ENCODE measurements at regions not wholly inside any gene's neighbourhood (a gene's known extent, or its start where the extent isn't known, plus 50 kb on each side); places are given as distances from the start of the nearest gene placed in this dataset.
"Not testable (repeated sequence)": the region's sequence is repeated elsewhere in the genome, so short reads cannot be mapped to it uniquely, and the experiment has no call there.

DNA sequence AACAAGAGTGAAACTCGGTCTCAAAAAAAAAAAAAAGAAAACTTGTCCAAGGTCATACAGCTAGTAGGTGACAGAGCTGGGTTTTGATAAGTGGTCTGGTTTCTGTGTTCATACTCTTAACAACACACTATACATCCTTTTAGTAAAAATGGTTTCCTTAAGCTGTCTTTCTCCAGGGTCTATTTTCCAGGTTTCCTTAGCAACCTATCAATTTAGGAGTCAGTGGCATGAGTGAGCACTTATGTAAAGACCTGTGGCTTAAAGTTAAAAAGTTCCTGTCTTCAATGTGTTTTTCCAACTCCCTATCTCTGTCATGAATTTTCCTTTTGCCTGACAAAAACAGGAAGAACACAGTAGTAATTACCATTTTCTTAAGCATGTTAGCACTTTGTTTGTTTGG, 480.5 kb downstream of the TMEM135 start:
- intact Hi-C loops (cut with DNase I) = no loop called here
- no peak for DNase-seq (ENCODE audit: low spot score)

DNA sequence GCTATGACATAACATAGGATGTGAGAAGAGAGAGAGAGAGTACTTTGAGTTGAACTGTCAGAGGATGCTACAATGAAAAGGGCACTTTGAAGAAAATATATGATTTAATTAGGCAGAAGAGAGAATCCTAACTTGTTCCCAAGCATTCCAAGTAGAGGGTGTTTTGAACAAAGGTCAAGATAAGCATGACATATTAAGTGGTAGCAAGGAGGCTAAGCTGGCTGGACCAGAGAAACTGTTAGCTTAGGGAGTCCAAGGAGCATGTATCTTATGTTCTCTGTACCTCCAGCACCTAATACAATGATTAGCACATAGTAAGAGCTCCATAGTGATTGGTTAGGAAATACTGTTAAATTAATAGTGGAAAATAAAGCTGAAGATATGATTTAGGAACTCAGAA, 479.6 kb downstream of the TMEM135 start:
- DNase-seq (ENCODE audit: low spot score) = no peak
- intact Hi-C loops (cut with DNase I) = no loop called here

DNA sequence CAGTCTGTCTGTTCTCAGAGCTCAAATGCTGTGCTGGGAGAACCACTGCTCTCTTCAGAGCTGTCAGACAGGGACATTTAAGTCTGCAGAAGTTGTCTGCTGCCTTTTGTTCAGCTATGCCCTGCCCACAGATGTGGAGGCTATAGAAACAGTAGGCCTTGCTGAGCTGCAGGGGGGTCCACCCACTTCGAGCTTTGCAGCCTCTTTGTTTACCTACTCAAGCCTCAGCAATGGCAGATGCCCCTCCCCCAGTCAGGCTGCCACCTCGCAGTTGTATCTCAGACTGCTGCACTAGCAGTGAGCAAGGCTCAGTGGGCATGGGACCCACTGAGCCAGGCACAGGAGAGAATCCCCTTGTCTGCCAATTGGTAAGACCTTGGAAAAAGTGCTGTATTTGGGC, 470.0 kb downstream of the TMEM135 start:
- DNase-seq (ENCODE audit: low spot score); intact Hi-C loops (cut with DNase I): not testable (repeated sequence)

- intact Hi-C loops (cut with DNase I); DNase-seq (ENCODE audit: low spot score): not testable (repeated sequence)
Observed at GRCh38 chr11:87506946-87507345, 469.2 kb downstream of the TMEM135 start.

- intact Hi-C loops (cut with DNase I) = no loop called here
- no peak for DNase-seq (ENCODE audit: low spot score)
Observed at GRCh38 chr11:87501388-87501787, 463.7 kb downstream of the TMEM135 start.

GRCh38 chr11:87494936-87495335, 457.2 kb downstream of the TMEM135 start:
- DNase-seq (ENCODE audit: low spot score); intact Hi-C loops (cut with DNase I): not testable (repeated sequence)

DNA sequence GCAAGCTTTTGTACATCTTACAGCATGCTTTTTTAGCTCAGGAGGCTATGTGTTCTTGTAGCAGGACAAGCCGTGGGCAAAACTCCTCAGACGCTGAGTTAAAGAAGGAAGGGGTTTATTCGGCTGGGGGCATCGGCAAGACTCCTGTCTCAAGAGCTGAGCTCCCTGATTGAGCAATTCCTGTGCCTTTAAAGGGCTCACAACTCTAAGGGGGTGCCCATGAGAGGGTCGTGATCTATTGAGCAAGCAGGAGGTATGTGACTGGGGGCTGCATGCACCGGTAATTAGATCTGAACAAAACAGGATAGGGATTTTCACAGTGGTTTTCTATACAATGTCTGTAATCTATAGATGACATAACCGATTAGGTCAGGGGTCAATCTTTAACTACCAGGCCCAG, 456.3 kb downstream of the TMEM135 start:
- DNase-seq (ENCODE audit: low spot score); intact Hi-C loops (cut with DNase I): not testable (repeated sequence)

- intact Hi-C loops (cut with DNase I) = no loop called here
Observed at GRCh38 chr11:87493516-87493915, 455.8 kb downstream of the TMEM135 start.

DNA sequence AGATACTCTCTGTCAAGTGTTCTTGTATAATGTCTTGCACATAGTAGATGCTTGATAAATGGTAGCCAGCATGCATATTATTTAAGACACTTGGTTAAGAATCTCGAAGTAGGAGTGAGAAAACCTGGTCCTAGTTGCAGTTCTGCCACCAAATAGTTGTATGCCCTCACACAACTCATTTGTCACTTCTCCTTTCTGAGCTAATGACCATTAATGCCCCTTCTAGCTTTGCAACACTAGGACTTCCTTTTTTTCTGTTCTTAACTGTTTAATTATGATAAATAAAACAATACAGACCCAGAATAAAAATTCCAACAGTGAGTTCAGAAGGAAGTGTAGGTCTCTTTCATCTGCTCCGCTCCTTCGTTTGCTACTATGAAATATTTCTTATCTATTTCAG, 453.6 kb downstream of the TMEM135 start:
- intact Hi-C loops (cut with DNase I) = no loop called here
- DNase-seq (ENCODE audit: low spot score) = no peak

More at GRCh38 chr11:87493516-87493915, 455.8 kb downstream of the TMEM135 start:
- DNase-seq (ENCODE audit: low spot score) = no peak

- intact Hi-C loops (cut with DNase I) = no loop called here
- no peak for DNase-seq (ENCODE audit: low spot score)
Observed at GRCh38 chr11:87490671-87491070, 452.9 kb downstream of the TMEM135 start.

GRCh38 chr11:87484566-87484965, 446.8 kb downstream of the TMEM135 start:
- no peak for DNase-seq (ENCODE audit: low spot score)
- intact Hi-C loops (cut with DNase I) = no loop called here

DNA sequence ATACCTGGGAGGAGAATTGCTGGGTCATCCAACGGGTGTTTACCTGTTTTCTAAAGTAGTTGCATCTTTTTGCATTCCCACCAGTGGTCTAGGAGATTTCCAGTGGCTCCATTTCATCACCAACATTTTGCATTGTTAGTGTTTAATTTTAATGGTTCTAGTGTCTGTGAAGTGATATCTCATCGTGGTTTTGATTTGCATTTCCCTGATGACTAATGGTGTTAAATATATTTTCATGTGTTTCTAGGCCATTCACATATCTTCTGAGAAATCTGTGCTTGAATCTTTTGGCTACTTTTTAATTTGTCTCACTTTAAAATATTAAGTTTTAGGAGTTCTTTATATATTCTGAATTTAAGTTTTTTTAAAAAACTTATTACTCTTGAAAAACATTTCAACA, 439.6 kb downstream of the TMEM135 start:
- intact Hi-C loops (cut with DNase I) = no loop called here
- no peak for DNase-seq (ENCODE audit: low spot score)

DNA sequence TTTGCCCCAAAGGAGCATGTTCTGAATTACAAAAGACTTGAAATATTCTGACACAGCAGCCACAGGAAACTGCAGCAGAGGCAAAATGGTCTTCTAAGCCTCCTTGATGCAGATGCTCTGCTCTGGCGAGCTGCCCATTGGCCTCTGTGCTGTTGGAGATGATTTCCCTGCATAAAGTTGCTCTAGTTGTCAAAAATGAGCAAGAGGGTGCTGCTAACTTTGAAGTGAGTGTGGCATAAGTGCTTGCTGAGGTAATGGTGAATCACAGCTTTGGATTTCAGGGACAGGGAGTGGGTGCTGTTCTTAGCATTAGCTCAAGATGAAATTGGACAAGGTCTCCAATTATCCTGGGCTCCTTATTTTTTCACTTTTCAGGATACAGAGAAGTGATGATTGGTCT, 435.4 kb downstream of the TMEM135 start:
- intact Hi-C loops (cut with DNase I) = no loop called here
- DNase-seq (ENCODE audit: low spot score) = no peak

GRCh38 chr11:87466223-87466622, 428.5 kb downstream of the TMEM135 start:
- DNase-seq (ENCODE audit: low spot score) = no peak

GRCh38 chr11:87465716-87466115, 428.0 kb downstream of the TMEM135 start:
- intact Hi-C loops (cut with DNase I) = no loop called here
- no peak for DNase-seq (ENCODE audit: low spot score)

More at GRCh38 chr11:87466223-87466622, 428.5 kb downstream of the TMEM135 start:
- intact Hi-C loops (cut with DNase I) = no loop called here

DNA sequence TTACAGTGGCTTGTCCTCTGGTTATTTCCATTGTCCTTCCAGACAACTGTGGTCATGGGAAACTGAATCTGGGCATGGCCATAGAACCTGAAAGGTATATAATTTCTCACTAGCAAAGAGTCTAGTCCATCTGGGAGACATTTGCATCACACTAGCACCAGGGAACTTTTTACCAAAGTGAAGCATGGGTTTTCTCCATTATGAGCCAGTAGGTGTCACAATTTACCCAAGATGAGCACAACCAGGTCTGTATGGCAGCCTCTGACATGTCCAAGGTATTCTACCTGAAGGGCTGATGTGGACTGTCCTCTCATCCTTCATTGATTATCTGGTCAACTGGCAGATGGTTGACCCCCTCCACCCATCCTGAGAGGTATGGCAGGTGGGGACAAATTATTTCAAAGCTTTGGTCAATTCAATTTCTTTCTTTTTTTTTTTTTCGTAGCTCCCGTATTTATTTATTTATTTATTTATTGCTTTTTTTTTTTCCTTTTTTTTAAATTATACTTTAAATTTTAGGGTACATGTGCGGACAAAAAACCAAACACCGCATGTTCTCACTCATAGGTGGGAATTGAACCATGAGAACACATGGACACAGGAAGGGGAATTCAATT, 425.9 kb downstream of the TMEM135 start:
- intact Hi-C loops (cut with DNase I) = loop anchor here in 1 of 2 donors (5.0 kb wide), 1 partner anchor 1976 kb away; no protein-coding TSS in a partner anchor
- DNase-seq (ENCODE audit: low spot score) = no peak

GRCh38 chr11:87462171-87462570, 424.4 kb downstream of the TMEM135 start:
- DNase-seq (ENCODE audit: low spot score) = no peak
- intact Hi-C loops (cut with DNase I) = loop anchor here in 1 of 2 donors (5.0 kb wide), 1 partner anchor 1975 kb away; no protein-coding TSS in a partner anchor

DNA sequence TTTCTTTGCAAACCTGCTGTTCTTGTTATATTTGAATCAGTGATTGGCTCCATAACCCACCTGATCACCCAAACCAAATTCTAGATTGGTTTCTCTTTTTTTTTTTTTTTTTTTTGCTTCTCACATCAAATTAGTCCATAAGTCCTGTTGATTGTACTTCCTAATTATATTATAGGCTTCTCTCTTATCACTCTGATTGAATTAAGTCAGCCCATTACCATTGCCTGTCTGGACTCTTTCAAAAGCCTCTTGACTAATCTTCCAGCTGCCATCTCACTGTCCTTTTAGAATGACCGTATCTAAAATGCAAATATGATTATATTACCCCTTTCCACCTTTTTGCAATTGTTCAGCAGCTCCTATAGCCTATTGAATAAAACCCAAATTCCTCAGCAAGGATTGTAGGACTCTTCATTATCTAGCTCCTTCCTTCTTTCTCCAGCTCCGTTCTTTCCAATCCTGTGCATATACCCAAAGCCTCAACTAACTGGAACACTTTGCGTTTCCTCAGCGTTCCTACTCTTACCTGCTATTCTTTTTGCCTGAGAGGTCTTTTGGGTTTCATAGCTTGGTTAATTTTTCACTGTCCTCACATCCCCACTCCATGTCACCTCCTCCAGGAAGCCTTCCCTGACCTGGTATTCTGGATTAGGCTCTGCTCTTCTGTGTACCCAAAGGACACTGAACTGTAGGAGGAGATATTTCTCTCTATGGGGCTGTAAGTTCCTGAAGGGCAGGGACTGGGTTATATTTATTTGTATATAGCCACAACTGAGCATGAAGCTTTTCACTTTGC, 423.3 kb downstream of the TMEM135 start:
- no peak for DNase-seq (ENCODE audit: low spot score)
- intact Hi-C loops (cut with DNase I) = loop anchor here in 1 of 2 donors (5.0 kb wide), 1 partner anchor 1974 kb away; no protein-coding TSS in a partner anchor

DNA sequence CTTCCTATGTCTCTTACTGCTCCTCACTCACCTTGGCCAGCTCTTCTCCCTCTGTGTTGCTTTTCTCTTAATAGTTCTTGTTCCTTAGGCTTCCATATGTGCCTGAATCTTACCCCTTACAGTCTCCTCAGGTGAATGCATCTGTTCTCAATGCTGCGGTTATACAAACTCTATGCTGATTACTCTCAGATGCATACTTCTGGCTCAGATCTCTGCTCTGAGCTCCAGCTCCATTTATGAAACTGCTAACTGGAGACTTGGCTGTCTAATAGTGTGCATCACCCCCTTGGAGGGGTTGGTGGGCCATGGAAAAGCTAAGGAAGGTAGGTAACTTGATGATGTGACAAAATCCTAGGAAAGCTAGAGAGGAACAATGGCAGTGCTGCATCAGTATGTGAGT, 422.5 kb downstream of the TMEM135 start:
- no peak for DNase-seq (ENCODE audit: low spot score)
- intact Hi-C loops (cut with DNase I) = loop anchor here in 1 of 2 donors (5.0 kb wide), 1 partner anchor 1973 kb away; no protein-coding TSS in a partner anchor

DNA sequence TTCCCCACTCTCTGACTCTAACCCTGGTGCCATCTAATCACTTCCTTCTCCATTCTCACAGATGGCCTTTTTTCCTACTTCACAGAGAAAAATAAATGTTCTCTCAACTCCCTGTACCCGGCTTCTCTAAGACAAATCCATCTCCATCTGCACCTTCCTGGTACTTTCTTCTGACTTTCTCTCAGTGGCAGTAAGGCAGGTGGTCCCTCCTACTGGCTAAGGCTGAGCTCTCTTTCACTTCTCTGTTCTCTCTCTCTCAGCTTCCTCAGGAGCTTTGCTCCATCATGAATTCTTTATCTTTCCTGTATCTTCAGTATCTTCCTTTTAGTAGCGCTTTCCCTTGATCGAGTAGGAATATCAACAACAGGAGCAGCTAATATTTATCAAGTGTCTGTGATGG, 421.6 kb downstream of the TMEM135 start:
- DNase-seq (ENCODE audit: low spot score) = no peak
- intact Hi-C loops (cut with DNase I) = no loop called here

GRCh38 chr11:87456499-87456898, 418.8 kb downstream of the TMEM135 start:
- intact Hi-C loops (cut with DNase I) = no loop called here
- DNase-seq (ENCODE audit: low spot score) = no peak
